Activated CD8-positive, alpha-beta T cell treated with anti-CD3 and anti-CD28 coated beads for 36 hours (primary cell): ENCODE measurements at regions not wholly inside any gene's neighbourhood (a gene's known extent, or its start where the extent isn't known, plus 50 kb on each side); places are given as distances from the start of the nearest gene placed in this dataset.

Experiments used
- ATAC-seq: fragments of 200-7000 bp; cut with Tn5 transposase; one replicate; pipeline ENCODE4 v1.10.0; 2021; ENCODE audit warnings: mild to moderate bottlenecking, moderate library complexity
- CTCF ChIA-PET: fragments of 350-600 bp; sonication (Branson Sonifier 250); formaldehyde crosslinking; loops from one replicate; lab custom pipeline; 2021; ENCODE audit warnings: antibody characterized with exemption; lab: Charles Lee
- POLR2A ChIA-PET: fragments of 350-600 bp; sonication (Branson Sonifier 250); formaldehyde crosslinking; loops from one replicate; lab custom pipeline; 2021; ENCODE audit warnings: antibody characterized with exemption; lab: Charles Lee
- DNase-seq: peaks from one replicate; pipeline ENCODE4 v3.0.0-alpha.2; 2020
- H3K27ac Mint-ChIP-seq: one replicate; pipeline ENCODE4 v1.8.0; 2021; ENCODE audit warnings: mild to moderate bottlenecking, mixed read lengths
- H3K27me3 Mint-ChIP-seq: one replicate; pipeline ENCODE4 v1.8.0; 2021; ENCODE audit warnings: mixed read lengths
- H3K36me3 Mint-ChIP-seq: one replicate; pipeline ENCODE4 v1.8.0; 2021; ENCODE audit warnings: low read depth, mixed read lengths
- H3K4me1 Mint-ChIP-seq: one replicate; pipeline ENCODE4 v1.8.0; 2021; ENCODE audit warnings: low read depth, mixed read lengths
- H3K4me3 Mint-ChIP-seq: one replicate; pipeline ENCODE4 v1.8.0; 2021; ENCODE audit warnings: mild to moderate bottlenecking, moderate library complexity, mixed read lengths
- H3K9me3 Mint-ChIP-seq: one replicate; pipeline ENCODE4 v1.8.0; 2021; ENCODE audit warnings: mixed read lengths
- CTCF ChIP-seq: fragments of 200-600 bp; IDR thresholded peaks from one replicate; pipeline ENCODE4 v1.8.0; 2022; ENCODE audit warnings: antibody characterized with exemption, mild to moderate bottlenecking
- intact Hi-C: fragments of 100-400 bp; cut with micrococcal nuclease; formaldehyde crosslinking; loops from one replicate; pipeline ENCODE4 v1.10.0; 2022

GRCh38 chr16:51705142-51705541 lies 554.1 kb upstream of the SALL1 start:
- Mint-ChIP-seq H3K36me3 (peaks cover 7% of the 10 kb centered on the region), H3K27me3 (no peaks in the 10 kb centered on the region), H3K27ac (no peak overlapping the region), H3K9me3 (peaks cover 9% of the 10 kb centered on the region), H3K4me3 (no peak overlapping the region), H3K4me1 (no peaks in the 10 kb centered on the region)
- intact Hi-C loops = no loop called here
- CTCF ChIA-PET = no interaction called here
- TF ChIP-seq CTCF = no peak
- ATAC-seq (no peak), DNase-seq (no peak)
- POLR2A ChIA-PET = no interaction called here

GRCh38 chr16:51701025-51701424 lies 550.0 kb upstream of the SALL1 start:
- POLR2A ChIA-PET = no interaction called here
- no peak for DNase-seq
- intact Hi-C loops = no loop called here
- no peak overlapping the region for H3K27ac Mint-ChIP-seq
- no peak overlapping the region for H3K4me3 Mint-ChIP-seq
- no peaks in the 10 kb centered on the region for H3K27me3 Mint-ChIP-seq
- CTCF ChIA-PET = no interaction called here
- H3K36me3 Mint-ChIP-seq = peaks cover 7% of the 10 kb centered on the region
- no peak for ATAC-seq
- H3K9me3 Mint-ChIP-seq = peaks cover 8% of the 10 kb centered on the region
- no peaks in the 10 kb centered on the region for H3K4me1 Mint-ChIP-seq
- no peak for TF ChIP-seq CTCF

DNA sequence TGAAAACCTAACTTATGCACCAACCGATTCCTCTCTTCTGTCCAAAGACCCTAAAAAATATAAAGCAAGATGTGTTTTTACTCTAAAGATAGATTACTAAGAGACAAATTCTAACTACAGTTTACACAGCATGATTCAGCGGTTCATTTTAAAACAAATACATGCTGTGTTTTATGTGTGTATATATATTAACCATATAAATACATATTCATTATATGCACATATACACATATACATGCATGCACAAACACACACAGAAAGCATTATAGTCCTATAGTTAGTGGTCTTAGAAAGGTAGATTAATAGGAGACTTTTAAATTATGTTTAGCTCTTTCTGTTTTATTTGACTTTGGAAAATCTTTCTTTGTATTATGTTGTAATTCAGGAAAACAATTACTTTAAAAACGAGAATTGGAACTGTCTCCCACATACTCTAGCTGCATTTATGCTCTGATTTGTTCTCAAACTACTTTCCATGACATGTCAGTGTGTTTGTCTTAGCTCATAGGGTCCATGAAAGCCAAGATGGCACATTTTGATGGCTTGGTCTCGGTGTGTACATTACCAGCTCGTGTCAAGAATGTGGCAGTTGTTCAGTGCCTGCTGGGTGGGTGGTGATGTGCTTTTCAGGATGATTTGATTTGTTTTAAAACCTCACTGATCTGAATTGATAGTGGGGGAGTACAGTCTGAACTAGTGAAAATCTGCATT lies 548.8 kb upstream of the SALL1 start:
- intact Hi-C loops = no loop called here
- ATAC-seq (no peak), DNase-seq (no peak)
- Mint-ChIP-seq H3K9me3 (peaks cover 12% of the 10 kb centered on the region), H3K27me3 (no peaks in the 10 kb centered on the region), H3K27ac (no peak overlapping the region), H3K36me3 (peaks cover 7% of the 10 kb centered on the region), H3K4me3 (no peak overlapping the region), H3K4me1 (no peaks in the 10 kb centered on the region)
- no peak for TF ChIP-seq CTCF
- POLR2A ChIA-PET = no interaction called here
- CTCF ChIA-PET = no interaction called here

GRCh38 chr16:51698647-51699046 lies 547.6 kb upstream of the SALL1 start:
- POLR2A ChIA-PET = no interaction called here
- Mint-ChIP-seq H3K4me1 (no peaks in the 10 kb centered on the region), H3K27ac (no peak overlapping the region), H3K27me3 (no peaks in the 10 kb centered on the region), H3K4me3 (no peak overlapping the region), H3K9me3 (peaks cover 11% of the 10 kb centered on the region), H3K36me3 (peaks cover under 1% of the 10 kb centered on the region)
- no peak for TF ChIP-seq CTCF
- intact Hi-C loops = no loop called here
- CTCF ChIA-PET = no interaction called here
- no peak for DNase-seq
- ATAC-seq = no peak

DNA sequence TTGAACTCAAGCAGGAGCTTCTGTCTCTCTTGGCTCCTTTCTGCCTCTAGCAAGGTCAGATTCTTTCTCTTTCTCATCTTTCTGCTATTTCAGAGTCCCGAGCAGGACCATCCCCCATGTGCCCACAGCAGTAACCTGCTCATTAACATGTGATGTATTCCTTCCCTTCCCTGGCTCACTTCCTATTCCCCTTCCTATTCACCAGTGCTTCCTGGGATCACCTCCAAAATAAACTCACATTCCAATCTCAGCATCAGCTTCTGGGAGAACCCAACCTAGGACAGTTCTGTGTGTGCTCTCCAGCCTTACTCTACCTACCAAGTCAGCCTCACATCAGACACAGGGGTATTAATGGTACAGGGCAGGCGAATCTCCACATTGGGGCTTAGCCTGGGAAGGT lies 546.4 kb upstream of the SALL1 start:
- DNase-seq = no peak
- H3K9me3 Mint-ChIP-seq = peaks cover 11% of the 10 kb centered on the region
- CTCF ChIA-PET = no interaction called here

More for the DNA sequence above, 546.4 kb upstream of the SALL1 start:
- no peaks in the 10 kb centered on the region for H3K27me3 Mint-ChIP-seq
- POLR2A ChIA-PET = no interaction called here
- intact Hi-C loops = no loop called here
- no peak for TF ChIP-seq CTCF
- H3K27ac Mint-ChIP-seq = no peak overlapping the region
- no peaks in the 10 kb centered on the region for H3K36me3 Mint-ChIP-seq
- H3K4me1 Mint-ChIP-seq = no peaks in the 10 kb centered on the region
- no peak for ATAC-seq
- H3K4me3 Mint-ChIP-seq = no peak overlapping the region
